Uterus (tissue), 3 donors: ENCODE measurements at regions not wholly inside any gene's neighbourhood (a gene's known extent, or its start where the extent isn't known, plus 50 kb on each side); places are given as distances from the start of the nearest gene placed in this dataset.

ENCODE experiments used
- DNase-seq, 2 donors: peaks; one replicate each; pipeline ENCODE4 v3.0.0-alpha.2; 2019 to 2020
- H3K27ac ChIP-seq, 2 donors: fragments of 200-600 bp; sonication (generic); 1 replicate in 1 of 2; 2 replicates in 1 of 2; pipeline ENCODE4 v1.5.1; 2016 to 2018
- H3K27me3 ChIP-seq, 2 donors: fragments of 200-600 bp; sonication (generic); one replicate each; pipeline ENCODE4 v1.5.1; 2018 to 2019; ENCODE audit warnings: control low read depth in 1 of 2
- H3K36me3 ChIP-seq, 2 donors: fragments of 200-600 bp; sonication (generic); one replicate each; pipeline ENCODE4 v1.5.1; 2019; ENCODE audit warnings: control low read depth in 1 of 2
- H3K4me1 ChIP-seq, 2 donors: fragments of 200-600 bp; sonication (generic); one replicate each; pipeline ENCODE4 v1.5.1; 2018 to 2019; ENCODE audit warnings: control low read depth in 1 of 2
- H3K4me3 ChIP-seq, 2 donors: fragments of 200-600 bp; sonication (generic); 1 replicate in 1 of 2; 2 replicates in 1 of 2; pipeline ENCODE4 v1.5.1; 2018 to 2019; ENCODE audit warnings: mild to moderate bottlenecking in 1 of 2
- H3K9me3 ChIP-seq, 2 donors: fragments of 200-600 bp; sonication (generic); one replicate each; pipeline ENCODE4 v1.5.1; 2019; ENCODE audit warnings: control low read depth in 1 of 2
- POLR2A ChIP-seq, 2 donors: fragments of 450-650 bp; IDR thresholded peaks; one replicate each; pipeline ENCODE4 v1.6.1; 2016; ENCODE audit warnings: antibody characterized with exemption in 2 of 2, mild to moderate bottlenecking in 1 of 2, moderate library complexity in 1 of 2
- intact Hi-C: fragments of 100-400 bp; cut with DNase I; formaldehyde crosslinking; loops from one replicate; pipeline ENCODE4 v1.15.1; 2023; ENCODE audit warnings: low total_unique reads
- TF ChIP-seq, protein P1 (sequence below), 4 experiments: fragments of 200-600 bp in 2 of 4; fragments of 450-650 bp in 2 of 4; sonication (generic) in 2 of 4; IDR thresholded peaks; one replicate each; pipeline ENCODE4 v1.5.1; 2016 to 2019; ENCODE audit warnings: antibody characterized with exemption in 4 of 4, mild to moderate bottlenecking in 2 of 4, moderate library complexity in 1 of 4
- donor health status: DM: yes; HTN: yes; CAD: no.

DNA sequence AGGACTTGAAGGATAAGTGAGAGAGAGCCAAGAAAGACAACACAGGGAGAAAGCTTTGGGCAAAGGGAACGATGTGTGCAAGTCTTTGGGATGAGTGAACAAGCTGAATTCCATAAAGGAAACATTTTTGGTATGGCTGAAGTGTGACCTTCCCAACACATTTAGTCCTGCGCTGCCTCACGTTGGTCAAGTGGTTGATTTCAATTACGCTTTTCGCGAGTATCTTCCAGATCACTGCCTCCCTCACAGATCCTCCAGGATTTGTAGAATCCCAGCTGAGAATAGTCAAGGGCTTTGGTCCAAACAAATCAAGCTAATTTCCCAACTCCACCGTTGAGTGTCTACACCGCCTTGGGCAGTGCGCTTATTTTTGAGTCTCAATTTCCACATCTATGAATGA is 338.4 kb upstream of the ADAMTS9 start:
- Histone ChIP-seq H3K4me3 (no peak overlapping the region), H3K27ac (no peak overlapping the region), H3K27me3 (no peaks in the 10 kb centered on the region), H3K36me3 (no peaks in the 10 kb centered on the region), H3K9me3 (no peaks in the 10 kb centered on the region), H3K4me1 (no peaks in the 10 kb centered on the region)
- DNase-seq = no peak
- intact Hi-C loops = no loop called here
- no peak for TF ChIP-seq POLR2A (IDR thresholded peaks at IDR 0.05)
- TF ChIP-seq, protein P1, sequence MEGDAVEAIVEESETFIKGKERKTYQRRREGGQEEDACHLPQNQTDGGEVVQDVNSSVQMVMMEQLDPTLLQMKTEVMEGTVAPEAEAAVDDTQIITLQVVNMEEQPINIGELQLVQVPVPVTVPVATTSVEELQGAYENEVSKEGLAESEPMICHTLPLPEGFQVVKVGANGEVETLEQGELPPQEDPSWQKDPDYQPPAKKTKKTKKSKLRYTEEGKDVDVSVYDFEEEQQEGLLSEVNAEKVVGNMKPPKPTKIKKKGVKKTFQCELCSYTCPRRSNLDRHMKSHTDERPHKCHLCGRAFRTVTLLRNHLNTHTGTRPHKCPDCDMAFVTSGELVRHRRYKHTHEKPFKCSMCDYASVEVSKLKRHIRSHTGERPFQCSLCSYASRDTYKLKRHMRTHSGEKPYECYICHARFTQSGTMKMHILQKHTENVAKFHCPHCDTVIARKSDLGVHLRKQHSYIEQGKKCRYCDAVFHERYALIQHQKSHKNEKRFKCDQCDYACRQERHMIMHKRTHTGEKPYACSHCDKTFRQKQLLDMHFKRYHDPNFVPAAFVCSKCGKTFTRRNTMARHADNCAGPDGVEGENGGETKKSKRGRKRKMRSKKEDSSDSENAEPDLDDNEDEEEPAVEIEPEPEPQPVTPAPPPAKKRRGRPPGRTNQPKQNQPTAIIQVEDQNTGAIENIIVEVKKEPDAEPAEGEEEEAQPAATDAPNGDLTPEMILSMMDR (IDR thresholded peaks at IDR 0.05) = no peak

DNA sequence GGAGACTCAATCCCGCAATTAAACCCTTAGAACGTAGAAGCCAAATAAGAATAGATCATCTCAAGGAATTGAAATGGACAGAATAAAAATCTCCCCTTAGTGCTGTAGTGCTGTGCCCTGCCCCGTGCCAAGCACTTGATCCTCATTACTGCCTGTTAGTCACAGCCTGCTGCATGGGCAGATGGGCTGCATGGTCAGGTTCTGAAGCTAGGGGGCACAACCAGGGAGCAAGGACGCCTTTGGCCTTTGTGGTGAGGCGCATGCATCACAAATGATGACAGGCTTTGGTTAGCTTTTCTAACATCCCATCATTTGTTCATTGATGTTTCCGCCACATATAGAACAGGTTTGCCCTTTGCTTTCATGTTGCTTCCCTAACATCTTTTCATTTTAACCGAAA is 336.3 kb upstream of the ADAMTS9 start:
- intact Hi-C loops = no loop called here
- Histone ChIP-seq H3K4me1 (peaks cover 0 to 7% of the 10 kb centered on the region in 2 donors), H3K27ac (no peak overlapping the region), H3K36me3 (no peaks in the 10 kb centered on the region), H3K4me3 (no peak overlapping the region), H3K27me3 (no peaks in the 10 kb centered on the region), H3K9me3 (no peaks in the 10 kb centered on the region)
- TF ChIP-seq POLR2A (IDR thresholded peaks at IDR 0.05) = no peak
- TF ChIP-seq, protein P1 (IDR thresholded peaks at IDR 0.05) = no peak
- no peak for DNase-seq

DNA sequence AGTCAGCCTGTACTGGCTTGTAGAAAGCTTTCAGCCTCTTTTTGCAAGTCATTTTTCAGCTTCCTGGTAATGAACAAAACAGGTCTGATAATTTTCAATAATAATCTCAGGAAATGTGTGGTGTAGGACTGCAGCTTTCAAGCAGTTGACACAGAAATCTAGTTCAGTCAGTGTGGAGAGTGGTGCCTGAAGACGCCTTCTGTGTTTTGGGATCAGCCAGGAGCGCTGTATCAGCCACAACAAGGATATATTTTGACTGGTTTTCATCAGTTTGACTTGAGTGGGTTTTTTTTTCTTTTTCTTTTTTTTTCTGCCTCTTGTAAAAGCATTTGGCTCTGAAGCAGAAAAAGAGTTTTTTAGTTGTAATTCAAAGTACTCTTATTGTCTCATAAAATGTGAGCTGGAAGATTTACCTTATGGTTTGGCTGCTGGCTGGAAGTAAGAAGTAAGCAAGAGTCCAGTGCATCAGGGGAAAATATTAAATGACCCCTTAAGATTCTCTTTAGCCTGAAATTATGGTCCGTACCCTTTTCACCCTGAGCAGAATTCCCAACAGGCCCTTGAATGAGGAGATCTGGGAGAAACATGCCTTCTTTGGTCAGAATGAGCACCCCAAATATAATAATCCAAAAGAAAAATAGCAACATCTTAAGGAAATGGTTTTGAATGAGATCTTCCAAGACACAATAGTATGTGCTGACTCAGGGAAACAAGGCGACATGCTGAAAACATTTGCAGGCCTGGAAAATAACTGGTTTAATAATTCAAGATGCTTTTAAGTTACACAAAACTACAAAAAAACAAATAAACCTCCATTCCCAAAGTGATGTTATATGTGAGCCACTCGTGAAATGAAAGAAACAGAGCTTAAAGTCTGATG is 332.7 kb upstream of the ADAMTS9 start:
- peaks cover 0 to 17% of the 10 kb centered on the region in 2 donors for H3K4me1 ChIP-seq
- no peaks in the 10 kb centered on the region for H3K9me3 ChIP-seq
- no peak overlapping the region for H3K4me3 ChIP-seq
- TF ChIP-seq POLR2A (IDR thresholded peaks at IDR 0.05) = no peak
- TF ChIP-seq, protein P1 (IDR thresholded peaks at IDR 0.05) = no peak
- H3K36me3 ChIP-seq = no peaks in the 10 kb centered on the region
- DNase-seq = peak in 1 of 2 donors; percentile 46
- intact Hi-C loops = no loop called here
- H3K27ac ChIP-seq = peak overlapping the region; percentile 51 to 71
- H3K27me3 ChIP-seq = no peaks in the 10 kb centered on the region

DNA sequence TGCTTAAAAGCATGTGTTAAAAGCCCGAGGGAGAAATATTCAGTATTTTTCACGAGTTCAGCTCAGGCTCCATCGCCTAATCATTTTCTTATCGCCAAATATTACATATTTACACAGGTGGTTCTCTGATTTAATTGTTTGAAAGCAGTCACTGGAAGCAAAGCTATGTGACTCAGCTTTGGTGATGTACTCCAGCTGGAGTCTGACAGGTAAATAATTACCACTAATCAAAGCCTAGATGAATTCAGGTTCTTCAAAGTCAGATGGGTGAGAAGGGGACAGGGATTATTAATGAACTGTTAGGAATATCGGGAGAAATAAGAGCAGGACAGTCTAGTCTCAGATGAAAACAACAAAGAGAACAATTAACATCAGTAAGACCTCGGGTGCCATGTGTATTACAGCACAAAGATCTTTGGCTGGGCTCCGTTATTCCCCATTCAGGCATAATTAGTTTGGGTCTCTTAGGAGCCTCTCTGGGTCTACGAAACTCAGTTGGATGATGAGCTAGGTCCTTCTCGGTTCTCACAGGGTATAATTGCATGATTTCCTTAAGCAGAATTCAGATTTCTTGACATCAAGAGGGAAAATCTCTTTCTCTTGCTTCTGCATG is 331.7 kb upstream of the ADAMTS9 start:
- Histone ChIP-seq H3K4me1 (peaks cover 0 to 17% of the 10 kb centered on the region in 2 donors), H3K27me3 (no peaks in the 10 kb centered on the region), H3K4me3 (no peak overlapping the region), H3K27ac (peak overlapping the region; percentile 51 to 71), H3K36me3 (no peaks in the 10 kb centered on the region), H3K9me3 (no peaks in the 10 kb centered on the region)
- intact Hi-C loops = no loop called here
- no peak for TF ChIP-seq POLR2A (IDR thresholded peaks at IDR 0.05)
- TF ChIP-seq, protein P1 (IDR thresholded peaks at IDR 0.05) = no peak
- no peak for DNase-seq

DNA sequence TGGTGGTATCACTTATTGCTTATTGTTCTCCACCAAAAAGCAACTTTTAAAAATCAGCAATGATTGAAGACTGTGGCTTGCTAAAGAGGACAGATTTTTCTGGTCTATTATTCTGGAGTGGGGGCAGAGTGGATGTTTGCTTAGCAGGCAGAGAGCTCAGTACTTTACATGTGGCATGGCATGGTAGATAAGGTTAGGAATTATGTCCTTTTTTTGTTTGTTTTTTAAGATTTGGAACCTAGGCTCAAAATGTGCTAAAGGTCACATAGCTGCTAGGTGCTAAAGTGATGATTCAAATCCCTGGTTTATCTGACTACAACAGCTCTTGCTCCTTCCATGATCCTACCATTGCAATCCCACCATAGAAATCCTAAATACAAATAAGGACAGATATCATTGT is 331.0 kb upstream of the ADAMTS9 start:
- intact Hi-C loops = no loop called here
- TF ChIP-seq POLR2A (IDR thresholded peaks at IDR 0.05) = no peak
- TF ChIP-seq, protein P1 (IDR thresholded peaks at IDR 0.05) = no peak
- H3K36me3 ChIP-seq = no peaks in the 10 kb centered on the region
- no peaks in the 10 kb centered on the region for H3K27me3 ChIP-seq
- no peaks in the 10 kb centered on the region for H3K9me3 ChIP-seq
- peaks cover 0 to 17% of the 10 kb centered on the region in 2 donors for H3K4me1 ChIP-seq
- H3K27ac ChIP-seq = peak overlapping the region; percentile 51 to 71
- DNase-seq = no peak
- no peak overlapping the region for H3K4me3 ChIP-seq
